ENCODE measurements at regions not wholly inside any gene's neighbourhood (a gene's known extent, or its start where the extent isn't known, plus 50 kb on each side); places are given as distances from the start of the nearest gene placed in this dataset.

DNA sequence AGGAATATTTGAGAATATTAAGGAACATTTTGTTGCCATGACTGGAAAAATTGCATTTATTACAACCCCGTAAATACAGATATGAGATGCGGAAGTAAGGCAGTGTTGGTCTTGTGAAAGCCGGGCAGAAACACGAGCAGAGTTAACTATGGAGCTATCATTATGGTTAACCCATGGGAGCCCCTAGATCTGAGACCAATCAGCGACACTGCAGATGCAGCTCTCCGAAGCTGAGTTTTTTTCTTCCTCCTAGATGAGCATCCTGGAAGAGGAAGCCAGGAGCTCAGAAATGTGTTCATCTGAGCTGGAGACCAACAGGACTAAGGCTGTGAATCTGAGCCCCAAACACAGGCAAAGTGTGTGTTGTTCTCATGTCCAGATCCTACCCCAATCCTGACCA, 123.0 kb upstream of the KL start:
- no peaks in the 10 kb centered on the region for H4K20me1 ChIP-seq (ENCODE audit: control insufficient read depth, extremely low read depth, insufficient read depth, low read length)
- H3K9ac ChIP-seq (ENCODE audit: insufficient read depth, low read length): no peak overlapping the region
- no peak overlapping the region for H2AFZ ChIP-seq (ENCODE audit: low read length)
- H3K36me3 ChIP-seq (ENCODE audit: control insufficient read depth, insufficient read depth, low read length): no peaks in the 10 kb centered on the region
- H3K79me2 ChIP-seq (ENCODE audit: control insufficient read depth, insufficient read depth, low read length): no peaks in the 10 kb centered on the region
- no peaks in the 10 kb centered on the region for H3K9me3 ChIP-seq (ENCODE audit: control insufficient read depth, insufficient read depth, low read depth, low read length)
- H3K27ac ChIP-seq (ENCODE audit: insufficient read depth, low read length): no peak overlapping the region
- TF ChIP-seq, protein P1, sequence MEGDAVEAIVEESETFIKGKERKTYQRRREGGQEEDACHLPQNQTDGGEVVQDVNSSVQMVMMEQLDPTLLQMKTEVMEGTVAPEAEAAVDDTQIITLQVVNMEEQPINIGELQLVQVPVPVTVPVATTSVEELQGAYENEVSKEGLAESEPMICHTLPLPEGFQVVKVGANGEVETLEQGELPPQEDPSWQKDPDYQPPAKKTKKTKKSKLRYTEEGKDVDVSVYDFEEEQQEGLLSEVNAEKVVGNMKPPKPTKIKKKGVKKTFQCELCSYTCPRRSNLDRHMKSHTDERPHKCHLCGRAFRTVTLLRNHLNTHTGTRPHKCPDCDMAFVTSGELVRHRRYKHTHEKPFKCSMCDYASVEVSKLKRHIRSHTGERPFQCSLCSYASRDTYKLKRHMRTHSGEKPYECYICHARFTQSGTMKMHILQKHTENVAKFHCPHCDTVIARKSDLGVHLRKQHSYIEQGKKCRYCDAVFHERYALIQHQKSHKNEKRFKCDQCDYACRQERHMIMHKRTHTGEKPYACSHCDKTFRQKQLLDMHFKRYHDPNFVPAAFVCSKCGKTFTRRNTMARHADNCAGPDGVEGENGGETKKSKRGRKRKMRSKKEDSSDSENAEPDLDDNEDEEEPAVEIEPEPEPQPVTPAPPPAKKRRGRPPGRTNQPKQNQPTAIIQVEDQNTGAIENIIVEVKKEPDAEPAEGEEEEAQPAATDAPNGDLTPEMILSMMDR (conservative IDR thresholded peaks at IDR 0.05 in 1 of 2, IDR thresholded peaks at IDR 0.05 in 1 of 2; ENCODE audit: low read depth in 1 of 2, low read length in 2 of 2): no peak
- no peak for TF ChIP-seq EZH2 (IDR thresholded peaks at IDR 0.05; ENCODE audit: low read length, missing control alignments)
- no peak overlapping the region for H3K4me3 ChIP-seq (replicated peaks in 1 of 4; ENCODE audit: control extremely low read depth in 1 of 4, insufficient read depth in 1 of 4, low read depth in 3 of 4, low read length in 4 of 4)
- no peaks in the 10 kb centered on the region for H3K27me3 ChIP-seq (ENCODE audit: control insufficient read depth, insufficient read depth, low read length)
- H3K4me1 ChIP-seq (ENCODE audit: control insufficient read depth, extremely low read depth, insufficient read depth, low read length): no peaks in the 10 kb centered on the region
- DNase-seq (ENCODE audit: low read depth in 2 of 2): no peak
- no peak overlapping the region for H3K4me2 ChIP-seq (ENCODE audit: extremely low read depth, insufficient read depth, low read length)

- Histone ChIP-seq H3K27me3 (ENCODE audit: control insufficient read depth, insufficient read depth, low read length) (no peaks in the 10 kb centered on the region), H3K9ac (ENCODE audit: insufficient read depth, low read length) (no peak overlapping the region), H3K4me2 (ENCODE audit: extremely low read depth, insufficient read depth, low read length) (no peak overlapping the region), H4K20me1 (ENCODE audit: control insufficient read depth, extremely low read depth, insufficient read depth, low read length) (no peaks in the 10 kb centered on the region), H3K36me3 (ENCODE audit: control insufficient read depth, insufficient read depth, low read length) (no peaks in the 10 kb centered on the region), H3K4me3 (replicated peaks in 1 of 4; ENCODE audit: control extremely low read depth in 1 of 4, insufficient read depth in 1 of 4, low read depth in 3 of 4, low read length in 4 of 4) (no peak overlapping the region), H3K27ac (ENCODE audit: insufficient read depth, low read length) (no peak overlapping the region), H3K9me3 (ENCODE audit: control insufficient read depth, insufficient read depth, low read depth, low read length) (no peaks in the 10 kb centered on the region), H2AFZ (ENCODE audit: low read length) (no peak overlapping the region), H3K4me1 (ENCODE audit: control insufficient read depth, extremely low read depth, insufficient read depth, low read length) (no peaks in the 10 kb centered on the region), H3K79me2 (ENCODE audit: control insufficient read depth, insufficient read depth, low read length) (no peaks in the 10 kb centered on the region)
- no peak for TF ChIP-seq EZH2 (IDR thresholded peaks at IDR 0.05; ENCODE audit: low read length, missing control alignments)
- TF ChIP-seq, protein P1 (conservative IDR thresholded peaks at IDR 0.05 in 1 of 2, IDR thresholded peaks at IDR 0.05 in 1 of 2; ENCODE audit: low read depth in 1 of 2, low read length in 2 of 2): no peak
- DNase-seq (ENCODE audit: low read depth in 2 of 2): peak in 1 of 2 donors; percentile 87
Measured at GRCh38 chr13:32894589-32895001, 121.6 kb upstream of the KL start.

DNA sequence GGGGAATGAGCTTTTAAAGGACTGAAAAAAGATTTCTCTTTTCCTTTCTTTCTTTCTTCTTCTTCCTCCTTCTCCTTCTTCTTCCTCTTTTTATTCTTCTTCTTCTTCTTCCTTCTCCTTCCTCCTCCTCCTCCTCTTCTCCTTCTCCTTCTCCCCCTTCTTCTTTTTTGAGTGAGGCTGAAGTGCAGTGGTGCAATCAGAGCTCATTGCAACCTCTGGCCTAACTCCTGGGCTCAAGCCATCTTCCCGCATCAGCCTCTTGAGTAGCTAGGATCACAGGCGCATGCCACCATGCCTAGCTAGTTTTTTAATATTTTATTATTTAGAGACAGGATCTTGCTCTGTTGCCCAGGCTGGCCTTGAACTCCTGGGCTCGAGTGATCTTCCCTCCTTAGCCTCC, 120.9 kb upstream of the KL start:
- no peak for DNase-seq (ENCODE audit: low read depth in 2 of 2)
- H3K9me3 ChIP-seq (ENCODE audit: control insufficient read depth, insufficient read depth, low read depth, low read length): no peaks in the 10 kb centered on the region
- H3K36me3 ChIP-seq (ENCODE audit: control insufficient read depth, insufficient read depth, low read length): no peaks in the 10 kb centered on the region
- no peaks in the 10 kb centered on the region for H3K4me1 ChIP-seq (ENCODE audit: control insufficient read depth, extremely low read depth, insufficient read depth, low read length)
- H3K4me2 ChIP-seq (ENCODE audit: extremely low read depth, insufficient read depth, low read length): no peak overlapping the region
- H3K27me3 ChIP-seq (ENCODE audit: control insufficient read depth, insufficient read depth, low read length): no peaks in the 10 kb centered on the region
- no peak overlapping the region for H2AFZ ChIP-seq (ENCODE audit: low read length)
- no peak overlapping the region for H3K27ac ChIP-seq (ENCODE audit: insufficient read depth, low read length)
- no peak overlapping the region for H3K9ac ChIP-seq (ENCODE audit: insufficient read depth, low read length)
- TF ChIP-seq EZH2 (IDR thresholded peaks at IDR 0.05; ENCODE audit: low read length, missing control alignments): no peak
- TF ChIP-seq, protein P1 (conservative IDR thresholded peaks at IDR 0.05 in 1 of 2, IDR thresholded peaks at IDR 0.05 in 1 of 2; ENCODE audit: low read depth in 1 of 2, low read length in 2 of 2): no peak
- H4K20me1 ChIP-seq (ENCODE audit: control insufficient read depth, extremely low read depth, insufficient read depth, low read length): no peaks in the 10 kb centered on the region
- no peak overlapping the region for H3K4me3 ChIP-seq (replicated peaks in 1 of 4; ENCODE audit: control extremely low read depth in 1 of 4, insufficient read depth in 1 of 4, low read depth in 3 of 4, low read length in 4 of 4)
- no peaks in the 10 kb centered on the region for H3K79me2 ChIP-seq (ENCODE audit: control insufficient read depth, insufficient read depth, low read length)
